ENCODE measurements at regions not wholly inside any gene's neighbourhood (a gene's known extent, or its start where the extent isn't known, plus 50 kb on each side); places are given as distances from the start of the nearest gene placed in this dataset.

DNA sequence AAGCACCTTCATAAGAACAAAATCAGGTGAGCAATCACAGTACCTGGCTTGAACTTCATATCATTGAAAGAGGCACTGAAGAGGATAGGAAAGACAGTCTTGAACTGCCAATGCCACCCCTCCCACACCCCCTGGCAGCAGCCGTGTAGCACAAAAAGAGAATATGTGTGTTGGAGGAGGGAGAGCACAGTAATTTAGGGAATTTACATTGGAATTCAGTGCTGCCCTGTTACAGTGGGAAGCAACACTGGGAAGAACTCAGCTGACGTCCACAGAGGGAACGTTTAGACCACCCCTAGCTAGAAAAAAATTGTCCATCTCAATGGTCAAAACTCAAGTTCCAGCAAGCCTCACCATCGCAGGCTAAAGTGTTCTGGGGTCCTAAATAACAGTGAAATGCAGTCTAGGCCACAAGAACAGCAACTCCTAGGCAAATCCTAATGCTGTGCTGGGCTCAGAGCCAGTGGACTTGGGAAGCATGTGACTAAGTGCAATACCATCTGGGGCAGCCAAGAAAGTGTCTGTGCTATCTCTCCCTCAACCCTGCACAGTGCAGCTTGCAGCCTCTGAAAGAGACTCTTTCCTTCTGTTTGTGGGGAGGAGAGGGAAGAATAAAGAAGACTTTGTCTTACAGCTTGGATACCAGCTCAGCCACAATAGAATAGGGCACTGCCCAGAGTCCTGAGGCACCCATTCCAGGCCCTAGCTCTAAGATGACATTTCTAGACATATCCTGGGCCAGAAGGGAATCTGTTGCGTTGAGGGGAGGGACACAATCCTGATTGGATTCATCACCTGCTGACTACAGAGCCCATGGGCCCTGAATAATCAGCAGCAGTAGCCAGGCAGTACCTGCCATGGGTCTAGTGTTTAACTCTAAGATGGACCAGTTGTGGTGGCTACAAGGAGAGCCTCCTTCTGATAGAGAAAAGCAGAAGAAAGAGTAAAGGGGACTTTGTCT, 62.1 kb upstream of the VLDLR start:
- no peak for TF ChIP-seq TCF7L2 (IDR thresholded peaks at IDR 0.05; ENCODE audit: low read depth, low read length)
- TF ChIP-seq, protein P1, sequence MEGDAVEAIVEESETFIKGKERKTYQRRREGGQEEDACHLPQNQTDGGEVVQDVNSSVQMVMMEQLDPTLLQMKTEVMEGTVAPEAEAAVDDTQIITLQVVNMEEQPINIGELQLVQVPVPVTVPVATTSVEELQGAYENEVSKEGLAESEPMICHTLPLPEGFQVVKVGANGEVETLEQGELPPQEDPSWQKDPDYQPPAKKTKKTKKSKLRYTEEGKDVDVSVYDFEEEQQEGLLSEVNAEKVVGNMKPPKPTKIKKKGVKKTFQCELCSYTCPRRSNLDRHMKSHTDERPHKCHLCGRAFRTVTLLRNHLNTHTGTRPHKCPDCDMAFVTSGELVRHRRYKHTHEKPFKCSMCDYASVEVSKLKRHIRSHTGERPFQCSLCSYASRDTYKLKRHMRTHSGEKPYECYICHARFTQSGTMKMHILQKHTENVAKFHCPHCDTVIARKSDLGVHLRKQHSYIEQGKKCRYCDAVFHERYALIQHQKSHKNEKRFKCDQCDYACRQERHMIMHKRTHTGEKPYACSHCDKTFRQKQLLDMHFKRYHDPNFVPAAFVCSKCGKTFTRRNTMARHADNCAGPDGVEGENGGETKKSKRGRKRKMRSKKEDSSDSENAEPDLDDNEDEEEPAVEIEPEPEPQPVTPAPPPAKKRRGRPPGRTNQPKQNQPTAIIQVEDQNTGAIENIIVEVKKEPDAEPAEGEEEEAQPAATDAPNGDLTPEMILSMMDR (IDR thresholded peaks at IDR 0.05), result no peak
- TF ChIP-seq POLR2AphosphoS5 (IDR thresholded peaks at IDR 0.05; ENCODE audit: low read depth, low read length), result no peak

All from Panc1 (cell line).